ENCODE measurements at regions not wholly inside any gene's neighbourhood (a gene's known extent, or its start where the extent isn't known, plus 50 kb on each side); places are given as distances from the start of the nearest gene placed in this dataset.

GRCh38 chr13:106916329-106916976 is 348.5 kb upstream of the ARGLU1 start:
- TF ChIP-seq MAX (IDR thresholded peaks at IDR 0.05) (no peak), POLR2A (IDR thresholded peaks at IDR 0.05; ENCODE audit: borderline replicate concordance, extremely low read depth, insufficient read depth, insufficient read length) (no peak), SP1 (IDR thresholded peaks at IDR 0.05; ENCODE audit: low read depth) (no peak), ZNF274 (IDR thresholded peaks at IDR 0.05; ENCODE audit: low read depth, low read length) (no peak), SRF (IDR thresholded peaks at IDR 0.05; ENCODE audit: low read depth) (no peak), CTCF (IDR thresholded peaks at IDR 0.05 in 2 of 3, conservative IDR thresholded peaks at IDR 0.05 in 1 of 3; ENCODE audit: borderline replicate concordance in 1 of 3, insufficient read depth in 1 of 3, low read depth in 2 of 3, low read length in 2 of 3) (no peak)
